ENCODE measurements at regions not wholly inside any gene's neighbourhood (a gene's known extent, or its start where the extent isn't known, plus 50 kb on each side); places are given as distances from the start of the nearest gene placed in this dataset.

GRCh38 chr15:72978223-72978622, 74.0 kb upstream of the NEO1 start:
- no peak for DNase-seq (ENCODE audit: insufficient read length, low spot score)
- FAIRE-seq, result peak; percentile 46
- TF ChIP-seq, protein P1, sequence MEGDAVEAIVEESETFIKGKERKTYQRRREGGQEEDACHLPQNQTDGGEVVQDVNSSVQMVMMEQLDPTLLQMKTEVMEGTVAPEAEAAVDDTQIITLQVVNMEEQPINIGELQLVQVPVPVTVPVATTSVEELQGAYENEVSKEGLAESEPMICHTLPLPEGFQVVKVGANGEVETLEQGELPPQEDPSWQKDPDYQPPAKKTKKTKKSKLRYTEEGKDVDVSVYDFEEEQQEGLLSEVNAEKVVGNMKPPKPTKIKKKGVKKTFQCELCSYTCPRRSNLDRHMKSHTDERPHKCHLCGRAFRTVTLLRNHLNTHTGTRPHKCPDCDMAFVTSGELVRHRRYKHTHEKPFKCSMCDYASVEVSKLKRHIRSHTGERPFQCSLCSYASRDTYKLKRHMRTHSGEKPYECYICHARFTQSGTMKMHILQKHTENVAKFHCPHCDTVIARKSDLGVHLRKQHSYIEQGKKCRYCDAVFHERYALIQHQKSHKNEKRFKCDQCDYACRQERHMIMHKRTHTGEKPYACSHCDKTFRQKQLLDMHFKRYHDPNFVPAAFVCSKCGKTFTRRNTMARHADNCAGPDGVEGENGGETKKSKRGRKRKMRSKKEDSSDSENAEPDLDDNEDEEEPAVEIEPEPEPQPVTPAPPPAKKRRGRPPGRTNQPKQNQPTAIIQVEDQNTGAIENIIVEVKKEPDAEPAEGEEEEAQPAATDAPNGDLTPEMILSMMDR (IDR thresholded peaks at IDR 0.05; ENCODE audit: insufficient read depth, missing control alignments), result no peak

DNA sequence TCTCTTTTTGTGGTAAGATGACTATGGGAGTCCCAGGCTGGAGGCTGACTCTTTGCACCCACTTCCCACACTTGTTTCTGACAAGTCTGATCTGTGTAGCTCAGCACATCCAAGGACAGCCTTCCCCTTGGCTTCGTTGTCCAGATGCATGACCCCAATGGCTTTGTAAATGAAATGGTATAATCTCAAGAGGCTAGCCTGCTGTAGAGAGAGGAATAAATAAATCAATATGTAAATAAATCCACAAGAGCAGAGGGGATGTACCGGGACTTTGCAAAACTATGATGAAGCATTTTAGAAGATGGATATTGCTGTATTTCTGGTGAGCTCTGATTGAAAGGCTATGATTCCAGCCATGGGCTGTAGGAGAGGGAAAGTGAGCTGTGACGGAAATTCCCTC, 79.9 kb upstream of the NEO1 start:
- FAIRE-seq (no peak), DNase-seq (ENCODE audit: insufficient read length, low spot score) (no peak)
- TF ChIP-seq, protein P1 (IDR thresholded peaks at IDR 0.05; ENCODE audit: insufficient read depth, missing control alignments), result no peak

DNA sequence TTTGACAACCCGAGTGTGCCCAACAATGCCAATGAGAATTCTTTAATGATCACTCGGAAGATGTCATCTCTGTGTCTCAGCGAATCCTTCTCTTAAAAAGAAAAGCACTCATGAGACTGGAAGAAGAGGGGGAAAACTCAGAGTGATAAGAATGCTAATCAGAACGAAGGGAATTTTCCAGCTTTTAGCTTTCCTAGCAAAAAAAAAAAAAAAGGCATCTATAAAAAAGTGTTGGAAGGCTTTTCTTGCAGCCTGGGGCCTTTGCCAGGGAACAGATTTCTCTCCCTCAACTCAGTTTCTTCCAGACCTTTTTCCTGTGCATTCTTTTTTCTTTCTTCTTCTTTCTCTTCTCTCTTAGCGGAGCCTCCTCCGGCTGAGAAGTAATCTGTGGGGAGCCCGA, 80.5 kb upstream of the NEO1 start:
- TF ChIP-seq, protein P1 (IDR thresholded peaks at IDR 0.05; ENCODE audit: insufficient read depth, missing control alignments), result no peak
- FAIRE-seq (no peak), DNase-seq (ENCODE audit: insufficient read length, low spot score) (no peak)

DNA sequence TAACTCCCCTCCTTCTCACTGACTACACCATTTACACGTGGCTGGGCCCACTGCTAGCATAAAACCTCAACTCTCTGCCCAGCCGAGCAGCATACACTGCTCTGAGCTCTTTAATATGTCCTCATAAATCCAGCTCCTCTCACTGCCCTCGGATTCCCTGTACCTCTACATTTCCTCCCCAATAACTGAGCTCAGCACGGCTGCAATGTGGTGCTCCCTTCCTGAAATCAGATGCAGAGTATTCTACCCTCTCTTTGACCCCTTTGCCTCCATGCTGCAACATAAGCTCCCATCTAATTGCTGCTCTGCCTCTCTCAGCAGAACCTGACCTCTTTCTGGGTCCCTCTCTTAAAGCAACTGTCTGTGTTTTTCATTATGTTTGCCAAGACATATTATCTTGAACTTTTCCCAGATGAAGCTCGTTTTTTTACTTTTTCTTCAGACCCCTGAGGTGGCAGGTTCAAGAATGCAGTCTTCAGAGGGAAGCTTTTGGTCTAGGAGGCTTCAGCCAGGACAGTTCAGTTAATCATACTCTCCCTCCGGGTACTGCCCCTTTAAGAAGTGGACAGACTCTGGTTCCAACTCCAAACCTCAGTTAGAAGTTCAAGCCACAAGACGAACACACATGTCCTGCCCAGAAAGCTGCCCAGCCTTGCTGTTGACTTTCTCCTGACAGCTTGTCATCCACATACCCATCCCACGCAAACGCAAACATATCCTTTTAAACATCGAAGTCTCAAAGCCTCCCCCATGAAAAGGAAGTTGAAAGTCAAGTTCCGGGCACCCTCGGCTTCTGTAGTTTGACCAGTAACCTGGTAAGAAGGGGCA, 81.1 kb upstream of the NEO1 start:
- FAIRE-seq (no peak), DNase-seq (ENCODE audit: insufficient read length, low spot score) (no peak)
- TF ChIP-seq, protein P1 (IDR thresholded peaks at IDR 0.05; ENCODE audit: insufficient read depth, missing control alignments), result no peak

DNA sequence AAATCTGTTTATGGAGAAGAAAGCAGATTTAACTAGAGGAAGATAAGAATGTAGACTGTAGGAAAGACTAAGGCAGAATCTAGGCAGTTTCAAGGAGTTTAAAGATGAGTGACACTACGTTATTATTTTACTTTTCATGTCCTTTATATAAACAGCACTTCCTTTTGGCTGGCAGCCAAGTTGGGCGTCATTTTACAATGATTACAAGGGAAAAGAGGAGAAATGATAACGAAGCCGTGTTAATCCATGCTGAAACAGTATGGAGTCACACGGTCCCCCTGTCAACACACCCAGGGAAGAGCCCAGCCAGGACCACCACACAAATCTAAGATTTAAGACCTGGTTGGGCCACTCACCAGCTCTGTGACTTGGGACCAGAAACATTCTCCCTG, 83.7 kb upstream of the NEO1 start:
- DNase-seq (ENCODE audit: insufficient read length, low spot score), result no peak
- FAIRE-seq, result no peak

DNA sequence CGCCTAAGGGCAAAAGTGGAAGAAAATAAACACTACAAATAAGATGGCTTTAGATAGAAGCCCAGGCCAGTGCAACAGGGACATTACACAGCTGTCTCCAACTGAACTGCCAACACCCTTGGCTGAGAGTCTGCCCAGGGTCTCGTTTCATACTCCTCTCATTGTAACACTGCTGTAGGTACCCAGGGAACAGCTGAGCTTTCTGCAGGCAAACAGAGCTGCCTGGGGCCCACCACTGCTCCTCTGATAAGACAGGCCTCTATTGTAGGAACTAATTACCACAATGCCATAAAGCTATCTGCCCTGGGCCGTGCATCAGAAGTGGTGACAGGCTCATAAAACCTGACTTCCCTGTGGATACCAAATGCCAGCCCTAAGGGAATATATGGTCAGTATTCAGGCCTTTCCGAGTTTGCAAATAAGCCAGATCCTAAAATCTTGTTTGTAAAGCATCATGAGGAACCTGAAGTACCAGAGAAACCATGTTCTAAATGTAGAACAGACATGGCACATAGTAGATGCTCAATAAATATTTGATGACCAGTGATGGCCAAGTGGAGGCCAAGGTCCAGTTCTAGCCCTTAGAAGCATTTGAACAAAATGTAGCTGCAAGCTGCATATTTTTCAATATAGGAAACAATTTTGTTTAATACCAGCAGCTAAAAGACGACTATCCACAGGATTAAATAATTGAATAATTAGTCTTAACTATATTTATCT, 84.3 kb upstream of the NEO1 start:
- no peak for FAIRE-seq

More for the DNA sequence above, 83.7 kb upstream of the NEO1 start:
- TF ChIP-seq, protein P1 (IDR thresholded peaks at IDR 0.05; ENCODE audit: insufficient read depth, missing control alignments), result no peak

More for the DNA sequence above, 84.3 kb upstream of the NEO1 start:
- TF ChIP-seq, protein P1 (IDR thresholded peaks at IDR 0.05; ENCODE audit: insufficient read depth, missing control alignments), result no peak
- no peak for DNase-seq (ENCODE audit: insufficient read length, low spot score)

All from D721Med (cell line).